GM19324 (cell line): ENCODE measurements at regions not wholly inside any gene's neighbourhood (a gene's known extent, or its start where the extent isn't known, plus 50 kb on each side); places are given as distances from the start of the nearest gene placed in this dataset.
"Not testable (repeated sequence)": the region's sequence is repeated elsewhere in the genome, so short reads cannot be mapped to it uniquely, and the experiment has no call there.

Experiments
- ATAC-seq: cut with Tn5 transposase; IDR thresholded peaks from one replicate; pipeline ENCODE4 v1.9.1; 2021; ENCODE audit warnings: mild to moderate bottlenecking, moderate library complexity; ENCODE audit not compliant: unreplicated experiment, low FRiP score

- no peak for ATAC-seq
Measured at GRCh38 chr21:18117176-18117575, 127.5 kb upstream of the CHODL start.

DNA sequence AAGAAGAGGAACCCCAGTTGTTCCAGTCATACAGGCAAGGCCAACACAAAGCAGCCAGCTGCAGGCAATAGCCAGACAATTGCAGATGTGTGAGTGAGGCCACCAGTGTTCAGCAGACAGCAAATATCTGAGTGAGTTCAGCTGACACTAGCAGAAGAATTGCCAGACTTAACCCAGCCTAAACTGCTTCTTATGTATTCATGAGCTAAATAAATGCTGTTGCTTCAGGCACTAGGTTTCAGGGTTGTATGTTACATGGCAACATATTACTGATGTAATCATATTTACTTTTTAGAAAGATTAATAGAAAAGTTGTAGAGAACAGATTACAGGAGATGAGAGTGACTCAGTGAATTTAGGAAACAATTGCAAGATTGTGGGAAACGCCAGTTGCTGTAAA lies 129.8 kb upstream of the CHODL start:
- ATAC-seq: no peak

GRCh38 chr21:18104802-18105201 lies 139.8 kb upstream of the CHODL start:
- ATAC-seq: no peak

GRCh38 chr21:18096413-18096812 lies 148.2 kb upstream of the CHODL start:
- ATAC-seq: not testable (repeated sequence)

DNA sequence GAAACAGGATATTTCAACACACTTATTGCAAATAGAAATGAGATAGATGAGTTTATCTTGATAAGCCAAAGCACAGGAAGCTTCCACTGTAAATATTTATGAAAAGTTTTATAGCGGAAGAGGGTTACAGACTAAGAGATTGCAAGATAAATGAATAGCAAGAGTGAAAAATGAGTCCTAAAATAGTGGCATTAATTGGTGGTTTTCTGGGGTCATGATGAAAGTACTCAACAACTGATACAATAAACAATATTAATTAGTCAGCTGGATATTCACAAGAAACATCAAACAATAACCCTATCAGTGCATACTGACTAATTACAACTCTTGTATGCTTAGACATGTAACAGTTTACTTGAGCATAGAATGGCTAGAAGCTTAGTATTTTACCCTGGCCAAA lies 154.8 kb upstream of the CHODL start:
- ATAC-seq: no peak

DNA sequence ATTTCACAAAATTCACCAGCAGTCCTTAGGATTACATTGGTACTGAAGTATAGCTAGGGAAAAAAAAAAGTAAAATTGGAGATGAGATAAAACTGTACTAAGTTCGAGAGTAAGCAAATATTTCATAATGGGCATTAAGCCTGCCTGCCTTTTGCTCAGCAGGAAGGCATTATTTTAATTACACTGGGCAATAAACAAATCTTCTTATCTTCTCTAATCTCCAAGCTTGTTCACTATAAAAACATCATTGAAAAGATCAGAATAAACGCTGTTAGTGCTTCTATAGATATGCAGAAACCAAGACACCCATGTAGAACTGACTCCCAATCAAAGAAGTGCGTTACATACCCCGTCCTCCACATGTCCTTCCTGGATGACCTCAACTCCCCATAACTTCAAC lies 174.2 kb upstream of the CHODL start:
- ATAC-seq: no peak

GRCh38 chr21:18069875-18070274 lies 174.8 kb upstream of the CHODL start:
- no peak for ATAC-seq

GRCh38 chr21:18060402-18060801 lies 184.2 kb upstream of the CHODL start:
- ATAC-seq: no peak

- ATAC-seq: no peak
Measured at GRCh38 chr21:18058731-18059398, 185.8 kb upstream of the CHODL start.

GRCh38 chr21:18053151-18053550 lies 191.5 kb upstream of the CHODL start:
- no peak for ATAC-seq

DNA sequence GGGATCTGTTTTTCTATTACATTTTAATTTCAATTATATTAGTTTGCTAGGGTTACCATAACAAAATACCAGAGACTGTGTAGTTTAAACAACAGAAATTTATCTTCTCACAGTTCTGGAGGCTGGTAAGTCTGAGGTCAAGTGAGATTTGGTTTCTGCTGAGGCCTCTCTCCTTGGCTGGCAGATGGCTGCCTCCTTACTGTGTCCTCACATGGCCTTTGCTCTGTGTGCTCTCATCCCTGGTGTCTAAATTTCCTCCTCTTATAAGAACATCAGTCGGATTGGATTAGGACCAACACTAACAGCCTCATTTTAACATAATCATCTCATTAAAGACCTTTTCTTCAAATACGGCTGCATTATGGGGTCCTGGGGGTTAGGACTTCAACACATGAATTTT lies 195.2 kb upstream of the CHODL start:
- ATAC-seq: no peak

- no peak for ATAC-seq
Measured at GRCh38 chr21:18041012-18041411, 203.6 kb upstream of the CHODL start.

DNA sequence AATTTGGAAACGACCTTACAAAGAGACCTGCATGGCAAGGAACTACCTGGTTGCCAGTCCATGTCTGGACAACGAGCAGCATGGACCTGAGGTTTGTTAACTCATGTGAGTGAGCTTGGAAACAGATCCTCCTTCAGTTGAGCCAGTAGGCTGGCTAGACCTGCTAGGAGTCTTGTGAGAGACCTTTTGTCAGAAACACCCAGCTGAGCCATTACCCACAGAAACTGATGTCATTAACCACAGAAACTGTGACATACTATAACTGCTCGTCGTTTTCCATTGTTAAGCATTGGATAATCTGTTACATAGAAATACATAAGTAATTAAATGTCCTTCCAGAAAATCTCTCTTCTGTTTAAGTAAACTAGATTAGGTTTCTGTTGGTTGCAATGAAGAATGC lies 211.1 kb upstream of the C21orf91 start:
- ATAC-seq: no peak

DNA sequence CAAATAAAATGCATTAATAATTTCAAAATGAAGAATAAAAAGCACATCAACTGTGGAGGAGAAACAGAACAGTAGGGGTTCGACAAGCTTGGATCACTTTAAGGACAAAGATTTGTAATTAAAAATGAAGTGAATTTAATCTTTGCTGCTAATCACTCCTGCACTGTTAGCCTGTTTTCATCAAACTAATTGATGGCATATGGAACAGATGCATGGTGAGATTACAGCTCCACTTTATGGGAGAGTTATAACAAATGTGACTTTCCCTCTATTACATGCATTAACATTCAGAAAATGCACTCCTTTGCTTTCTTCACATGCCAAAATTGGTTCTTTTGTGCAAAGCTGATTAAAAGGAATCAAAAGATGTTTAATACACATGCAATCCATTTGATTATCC lies 207.2 kb upstream of the C21orf91 start:
- no peak for ATAC-seq

DNA sequence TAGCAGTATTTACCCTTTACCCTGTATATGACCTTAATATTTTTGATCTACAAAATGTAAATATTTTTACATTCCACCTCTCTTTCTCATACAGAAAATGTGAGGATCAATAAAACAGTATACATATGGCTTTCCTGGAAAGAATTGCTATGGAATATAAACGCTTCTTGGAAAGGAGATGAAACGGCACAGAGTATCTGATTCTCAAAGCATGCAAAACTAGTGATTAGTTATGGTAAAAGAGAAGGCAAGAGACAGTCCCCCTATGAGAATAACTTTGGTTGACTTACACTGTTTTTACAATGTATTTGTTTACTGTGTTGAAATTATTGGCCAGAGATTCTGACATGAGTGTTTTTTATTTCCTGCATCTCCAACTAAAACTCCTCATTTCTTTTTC lies 204.6 kb upstream of the C21orf91 start:
- no peak for ATAC-seq

GRCh38 chr21:18023157-18023556 lies 204.0 kb upstream of the C21orf91 start:
- ATAC-seq: no peak

DNA sequence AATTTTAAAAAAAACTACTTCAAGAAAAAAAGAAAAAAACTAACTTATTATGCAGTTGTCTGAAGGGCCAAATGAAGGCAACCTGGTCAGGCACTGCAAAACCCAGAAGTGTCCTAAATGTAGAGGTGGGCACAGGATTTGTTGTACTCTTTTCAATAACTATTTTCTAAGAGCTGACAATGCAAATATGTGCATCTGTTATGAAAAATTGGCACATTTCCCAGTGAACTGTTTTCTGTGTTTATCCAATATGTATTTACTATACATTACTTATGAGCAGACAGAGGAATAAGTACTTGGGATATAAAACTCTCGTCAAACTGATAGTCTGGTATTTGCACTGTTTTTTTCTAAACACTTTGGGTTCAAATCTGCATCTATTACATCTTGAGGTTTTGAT lies 188.0 kb upstream of the C21orf91 start:
- no peak for ATAC-seq

- no peak for ATAC-seq
Measured at GRCh38 chr21:18006691-18007090, 187.5 kb upstream of the C21orf91 start.

DNA sequence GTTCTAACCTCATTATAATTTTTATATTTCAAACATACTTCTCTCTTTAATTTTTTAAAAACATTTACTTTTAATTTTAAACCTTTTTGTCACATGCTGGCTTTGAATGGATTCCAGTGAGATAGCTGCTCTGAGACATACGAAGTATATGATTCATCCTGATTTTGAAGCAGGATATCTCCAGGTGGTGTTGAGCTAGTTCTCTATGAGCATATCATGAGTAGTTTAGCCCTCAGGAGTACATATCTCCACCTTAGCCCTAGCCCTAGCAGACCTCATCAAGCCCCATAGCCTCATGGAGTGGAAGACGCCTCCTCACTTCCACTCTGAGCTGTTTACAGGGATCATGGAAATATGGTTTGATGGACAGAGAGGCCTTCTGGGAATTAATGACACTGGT lies 183.2 kb upstream of the C21orf91 start:
- ATAC-seq: no peak

- no peak for ATAC-seq
Measured at GRCh38 chr21:18000981-18001686, 182.0 kb upstream of the C21orf91 start.

- ATAC-seq: not testable (repeated sequence)
Measured at GRCh38 chr21:17998599-17998998, 179.4 kb upstream of the C21orf91 start.

- no peak for ATAC-seq
Measured at GRCh38 chr21:17989780-17990179, 170.6 kb upstream of the C21orf91 start.
